Effector memory CD8-positive, alpha-beta T cell (primary cell): ENCODE measurements at regions not wholly inside any gene's neighbourhood (a gene's known extent, or its start where the extent isn't known, plus 50 kb on each side); places are given as distances from the start of the nearest gene placed in this dataset.

Source experiments
- ATAC-seq: fragments of 150-1000 bp; cut with Tn5 transposase; replicated peaks from 2 replicates; pipeline ENCODE4 v1.10.0; 2021; ENCODE audit warnings: mild to moderate bottlenecking, moderate library complexity
- DNase-seq, 3 experiments: peaks; one replicate each; pipeline ENCODE4 v3.0.0; 2021
- H3K27ac Mint-ChIP-seq, 2 donors: one replicate each; pipeline ENCODE4 v1.8.0; 2022; ENCODE audit warnings: mild to moderate bottlenecking in 2 of 2, mixed read lengths in 2 of 2, moderate library complexity in 2 of 2
- H3K27me3 Mint-ChIP-seq, 2 donors: one replicate each; pipeline ENCODE4 v1.8.0; 2022; ENCODE audit warnings: mixed read lengths in 2 of 2
- H3K36me3 Mint-ChIP-seq: one replicate; pipeline ENCODE4 v1.8.0; 2022; ENCODE audit warnings: mild to moderate bottlenecking, moderate library complexity, mixed read lengths; ENCODE audit not compliant: insufficient read depth
- H3K4me1 Mint-ChIP-seq, 2 donors: one replicate each; pipeline ENCODE4 v1.8.0; 2022; ENCODE audit warnings: low read depth in 2 of 2, mixed read lengths in 2 of 2
- H3K4me3 Mint-ChIP-seq, 2 donors: one replicate each; pipeline ENCODE4 v1.8.0; 2022; ENCODE audit warnings: mild to moderate bottlenecking in 2 of 2, mixed read lengths in 2 of 2, moderate library complexity in 2 of 2
- H3K9me3 Mint-ChIP-seq, 2 donors: one replicate each; pipeline ENCODE4 v1.8.0; 2022; ENCODE audit warnings: mixed read lengths in 2 of 2

- Mint-ChIP-seq H3K36me3 (no peaks in the 10 kb centered on the region), H3K27me3 (peaks cover 0 to 24% of the 10 kb centered on the region in 2 donors), H3K9me3 (peaks cover 0 to 2% of the 10 kb centered on the region in 2 donors), H3K27ac (no peak overlapping the region), H3K4me1 (no peaks in the 10 kb centered on the region), H3K4me3 (no peak overlapping the region)
- DNase-seq, result no peak
- ATAC-seq, result no peak
These were observed 74.0 kb upstream of the SEC61G start for GRCh38 chr7:54833001-54833467.

GRCh38 chr7:54837168-54837567, 78.2 kb upstream of the SEC61G start:
- DNase-seq (no peak), ATAC-seq (no peak)
- no peaks in the 10 kb centered on the region for H3K9me3 Mint-ChIP-seq
- no peak overlapping the region for H3K27ac Mint-ChIP-seq
- no peaks in the 10 kb centered on the region for H3K4me1 Mint-ChIP-seq
- peaks cover 0 to 20% of the 10 kb centered on the region in 2 donors for H3K27me3 Mint-ChIP-seq
- H3K36me3 Mint-ChIP-seq, result no peaks in the 10 kb centered on the region
- no peak overlapping the region for H3K4me3 Mint-ChIP-seq

DNA sequence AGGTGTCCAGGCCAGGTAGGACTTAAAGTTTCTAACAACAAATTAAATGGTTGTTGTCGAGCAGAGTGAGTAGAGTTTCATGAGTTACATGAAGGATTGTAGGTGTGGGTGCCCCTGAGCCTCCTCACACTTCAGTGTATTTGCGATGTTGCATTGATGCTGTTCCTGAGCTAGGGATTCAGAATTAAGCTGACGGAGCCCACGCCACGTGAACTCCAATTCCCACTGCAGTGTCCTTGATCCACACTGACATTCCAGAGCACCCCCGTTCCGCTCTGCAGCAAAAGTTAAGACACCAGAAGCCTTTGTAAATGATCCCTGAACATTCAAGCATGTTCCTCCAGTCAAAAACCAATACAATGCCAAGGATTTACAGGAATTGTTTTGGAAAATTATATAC, 78.8 kb upstream of the SEC61G start:
- no peaks in the 10 kb centered on the region for H3K9me3 Mint-ChIP-seq
- ATAC-seq (no peak), DNase-seq (no peak)
- H3K4me1 Mint-ChIP-seq, result no peaks in the 10 kb centered on the region
- H3K27me3 Mint-ChIP-seq, result peaks cover 0 to 20% of the 10 kb centered on the region in 2 donors
- no peaks in the 10 kb centered on the region for H3K36me3 Mint-ChIP-seq
- H3K4me3 Mint-ChIP-seq, result no peak overlapping the region
- no peak overlapping the region for H3K27ac Mint-ChIP-seq

- H3K9me3 Mint-ChIP-seq, result no peaks in the 10 kb centered on the region
- H3K4me3 Mint-ChIP-seq, result no peak overlapping the region
- no peak overlapping the region for H3K27ac Mint-ChIP-seq
- DNase-seq (no peak), ATAC-seq (no peak)
- no peaks in the 10 kb centered on the region for H3K4me1 Mint-ChIP-seq
- H3K27me3 Mint-ChIP-seq, result peaks cover 0 to 20% of the 10 kb centered on the region in 2 donors
- H3K36me3 Mint-ChIP-seq, result no peaks in the 10 kb centered on the region
These were observed 79.3 kb upstream of the SEC61G start for GRCh38 chr7:54838175-54838910.

DNA sequence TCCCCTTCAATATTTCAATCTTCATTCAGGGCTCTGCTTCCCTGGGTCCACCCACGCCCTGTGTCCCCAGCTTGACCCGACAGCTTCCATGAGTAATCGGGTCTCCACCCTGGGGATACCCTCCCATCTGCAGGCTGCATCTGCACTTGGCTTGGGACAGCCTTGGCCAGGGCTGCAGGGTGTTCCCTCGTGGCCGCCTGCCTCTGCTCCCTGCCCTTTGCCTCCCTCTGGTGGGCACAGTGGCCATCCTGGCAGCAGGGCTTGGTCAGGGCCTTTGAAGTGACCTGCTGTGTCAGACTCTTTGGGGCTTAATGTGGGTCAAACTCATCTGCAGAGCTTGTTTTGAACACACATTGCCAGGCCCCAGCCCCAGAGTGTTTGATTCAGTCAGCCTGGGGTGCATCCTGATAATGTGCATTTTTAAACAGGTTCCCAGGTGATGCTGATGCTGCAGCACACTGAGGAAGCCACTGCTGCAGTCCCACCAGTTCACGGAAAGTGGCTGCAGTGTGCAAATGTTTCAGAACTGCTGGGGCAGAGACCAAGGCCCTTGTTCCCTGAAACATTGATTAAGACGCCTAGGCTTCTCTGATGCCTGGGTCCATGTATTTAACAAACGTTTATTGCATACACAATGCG, 80.7 kb upstream of the SEC61G start:
- DNase-seq (no peak), ATAC-seq (no peak)
- Mint-ChIP-seq H3K27ac (no peak overlapping the region), H3K36me3 (no peaks in the 10 kb centered on the region), H3K4me1 (no peaks in the 10 kb centered on the region), H3K9me3 (no peaks in the 10 kb centered on the region), H3K4me3 (no peak overlapping the region), H3K27me3 (peaks cover 0 to 18% of the 10 kb centered on the region in 2 donors)

GRCh38 chr7:54841772-54842697, 83.0 kb upstream of the SEC61G start:
- DNase-seq (no peak), ATAC-seq (no peak)
- H3K9me3 Mint-ChIP-seq, result no peaks in the 10 kb centered on the region
- H3K4me3 Mint-ChIP-seq, result no peak overlapping the region
- no peaks in the 10 kb centered on the region for H3K4me1 Mint-ChIP-seq
- H3K27me3 Mint-ChIP-seq, result peaks cover 0 to 4% of the 10 kb centered on the region in 2 donors
- H3K36me3 Mint-ChIP-seq, result no peaks in the 10 kb centered on the region
- H3K27ac Mint-ChIP-seq, result no peak overlapping the region

GRCh38 chr7:54843841-54844355, 84.9 kb upstream of the SEC61G start:
- H3K9me3 Mint-ChIP-seq, result no peaks in the 10 kb centered on the region
- ATAC-seq (no peak), DNase-seq (no peak)
- H3K36me3 Mint-ChIP-seq, result no peaks in the 10 kb centered on the region
- no peaks in the 10 kb centered on the region for H3K27me3 Mint-ChIP-seq
- no peaks in the 10 kb centered on the region for H3K4me1 Mint-ChIP-seq
- H3K27ac Mint-ChIP-seq, result no peak overlapping the region
- no peak overlapping the region for H3K4me3 Mint-ChIP-seq

DNA sequence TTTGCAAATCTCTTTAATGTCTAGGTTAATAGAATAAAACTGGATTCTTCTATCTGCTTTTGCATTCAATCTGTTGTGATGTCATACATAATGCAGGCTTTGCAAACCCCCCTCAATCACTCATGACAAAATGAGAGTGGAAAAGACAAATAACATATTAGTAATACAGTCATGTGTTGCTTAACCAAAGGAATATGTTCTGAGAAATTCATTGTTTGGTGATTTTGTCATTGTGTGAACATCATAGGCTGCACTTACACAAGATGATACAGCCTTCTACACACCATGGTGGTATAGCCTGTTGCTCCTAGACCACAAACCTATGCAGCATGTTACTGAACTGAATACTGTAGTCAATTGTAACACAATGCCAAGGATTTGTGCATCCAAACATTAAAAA, 87.3 kb upstream of the SEC61G start:
- no peak for ATAC-seq
- DNase-seq, result no peak
- Mint-ChIP-seq H3K9me3 (peaks cover 0 to 9% of the 10 kb centered on the region in 2 donors), H3K27me3 (no peaks in the 10 kb centered on the region), H3K36me3 (no peaks in the 10 kb centered on the region), H3K4me3 (no peak overlapping the region), H3K27ac (no peak overlapping the region), H3K4me1 (no peaks in the 10 kb centered on the region)

DNA sequence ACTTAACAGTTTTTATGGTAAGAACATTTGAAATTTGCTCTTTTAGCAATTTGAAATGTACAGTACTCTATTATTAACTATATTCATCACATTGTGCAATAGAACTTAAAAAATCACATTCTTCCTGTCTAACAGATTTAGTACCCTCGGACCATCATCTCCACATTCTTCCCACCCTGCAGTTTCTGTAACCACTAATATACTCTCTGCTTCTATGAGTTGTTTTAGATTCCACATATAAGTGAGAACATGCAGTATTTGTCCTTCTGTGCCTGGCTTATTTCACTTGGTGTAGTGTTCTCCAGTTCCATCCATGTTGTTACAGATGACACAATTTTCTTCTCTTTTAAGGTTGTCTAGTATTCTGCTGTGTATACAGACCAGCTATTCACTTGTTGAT, 88.9 kb upstream of the SEC61G start:
- DNase-seq, result no peak
- no peak for ATAC-seq
- Mint-ChIP-seq H3K9me3 (peaks cover 5 to 10% of the 10 kb centered on the region in 2 donors), H3K4me1 (no peaks in the 10 kb centered on the region), H3K4me3 (no peak overlapping the region), H3K27ac (no peak overlapping the region), H3K36me3 (no peaks in the 10 kb centered on the region), H3K27me3 (no peaks in the 10 kb centered on the region)

DNA sequence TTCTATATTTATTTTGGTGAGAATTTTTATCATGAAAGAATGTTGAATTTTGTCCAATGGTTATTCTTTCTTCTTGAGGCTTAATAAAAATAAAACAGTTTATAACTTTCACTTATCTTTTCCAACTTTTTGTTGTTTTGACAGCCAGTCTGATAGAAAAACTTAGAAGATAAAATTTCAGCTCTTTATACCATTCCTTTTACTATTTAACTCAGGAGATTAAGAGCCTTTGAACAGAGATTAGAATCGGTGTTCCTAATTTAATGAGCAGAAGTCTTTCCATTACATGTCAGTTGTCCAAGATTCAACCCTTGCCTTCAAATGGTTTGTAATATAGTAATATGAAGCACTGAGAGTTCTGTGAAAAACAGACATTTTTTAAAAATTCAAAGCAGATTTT, 97.8 kb upstream of the SEC61G start:
- DNase-seq (no peak), ATAC-seq (no peak)
- H3K27me3 Mint-ChIP-seq, result peaks cover 17 to 63% of the 10 kb centered on the region in 2 donors
- H3K4me3 Mint-ChIP-seq, result no peak overlapping the region
- H3K9me3 Mint-ChIP-seq, result peaks cover 12 to 15% of the 10 kb centered on the region in 2 donors
- no peak overlapping the region for H3K27ac Mint-ChIP-seq
- H3K4me1 Mint-ChIP-seq, result no peaks in the 10 kb centered on the region
- H3K36me3 Mint-ChIP-seq, result no peaks in the 10 kb centered on the region

GRCh38 chr7:54857294-54857693, 98.3 kb upstream of the SEC61G start:
- no peak for ATAC-seq
- peaks cover 17 to 66% of the 10 kb centered on the region in 2 donors for H3K27me3 Mint-ChIP-seq
- H3K36me3 Mint-ChIP-seq, result no peaks in the 10 kb centered on the region
- peaks cover 12 to 15% of the 10 kb centered on the region in 2 donors for H3K9me3 Mint-ChIP-seq
- no peak overlapping the region for H3K4me3 Mint-ChIP-seq
- no peaks in the 10 kb centered on the region for H3K4me1 Mint-ChIP-seq
- H3K27ac Mint-ChIP-seq, result no peak overlapping the region
- no peak for DNase-seq

DNA sequence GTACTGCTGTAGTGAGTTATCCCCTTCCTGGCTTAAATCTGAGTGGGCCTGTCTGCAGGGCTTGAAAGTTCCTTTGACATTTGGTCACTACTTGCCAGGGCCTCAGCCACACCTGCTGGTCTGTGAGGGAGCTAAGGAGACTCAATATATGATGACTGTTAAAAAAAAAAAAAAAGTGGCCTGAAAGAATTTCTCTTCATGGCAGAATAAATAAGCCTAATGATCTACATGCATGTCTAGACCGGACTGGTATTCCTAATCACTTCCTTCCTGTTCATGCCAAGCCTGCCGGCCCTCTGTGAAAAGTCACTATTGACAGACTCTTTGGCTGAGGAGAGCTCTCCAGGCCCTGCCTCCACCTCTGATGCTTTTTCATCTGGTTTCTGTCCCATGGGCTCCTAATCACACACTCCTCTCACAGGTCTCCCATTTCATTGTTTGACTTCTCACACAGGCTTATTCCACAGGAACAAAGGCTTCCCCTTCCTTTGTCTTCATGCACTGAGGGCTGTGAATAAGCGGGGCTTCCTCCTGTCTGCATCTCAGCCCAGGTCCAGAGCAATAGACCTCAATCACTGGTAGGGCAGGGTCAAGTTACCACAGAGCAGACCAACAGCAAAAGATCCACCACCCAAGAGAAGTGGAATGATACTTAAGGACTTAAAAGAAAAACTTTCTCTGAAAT, 99.1 kb upstream of the SEC61G start:
- ATAC-seq, result no peak
- no peak for DNase-seq
- no peak overlapping the region for H3K27ac Mint-ChIP-seq
- no peaks in the 10 kb centered on the region for H3K36me3 Mint-ChIP-seq
- H3K4me1 Mint-ChIP-seq, result no peaks in the 10 kb centered on the region
- peaks cover 17 to 75% of the 10 kb centered on the region in 2 donors for H3K27me3 Mint-ChIP-seq
- no peak overlapping the region for H3K4me3 Mint-ChIP-seq
- peaks cover 8 to 15% of the 10 kb centered on the region in 2 donors for H3K9me3 Mint-ChIP-seq

GRCh38 chr7:54859066-54859465, 100.1 kb upstream of the SEC61G start:
- Mint-ChIP-seq H3K27me3 (peaks cover 21 to 75% of the 10 kb centered on the region in 2 donors), H3K4me3 (no peak overlapping the region), H3K4me1 (no peaks in the 10 kb centered on the region), H3K27ac (no peak overlapping the region), H3K9me3 (peaks cover 3 to 7% of the 10 kb centered on the region in 2 donors), H3K36me3 (no peaks in the 10 kb centered on the region)
- ATAC-seq (no peak), DNase-seq (no peak)
